ENCODE measurements at regions not wholly inside any gene's neighbourhood (a gene's known extent, or its start where the extent isn't known, plus 50 kb on each side); places are given as distances from the start of the nearest gene placed in this dataset.

DNA sequence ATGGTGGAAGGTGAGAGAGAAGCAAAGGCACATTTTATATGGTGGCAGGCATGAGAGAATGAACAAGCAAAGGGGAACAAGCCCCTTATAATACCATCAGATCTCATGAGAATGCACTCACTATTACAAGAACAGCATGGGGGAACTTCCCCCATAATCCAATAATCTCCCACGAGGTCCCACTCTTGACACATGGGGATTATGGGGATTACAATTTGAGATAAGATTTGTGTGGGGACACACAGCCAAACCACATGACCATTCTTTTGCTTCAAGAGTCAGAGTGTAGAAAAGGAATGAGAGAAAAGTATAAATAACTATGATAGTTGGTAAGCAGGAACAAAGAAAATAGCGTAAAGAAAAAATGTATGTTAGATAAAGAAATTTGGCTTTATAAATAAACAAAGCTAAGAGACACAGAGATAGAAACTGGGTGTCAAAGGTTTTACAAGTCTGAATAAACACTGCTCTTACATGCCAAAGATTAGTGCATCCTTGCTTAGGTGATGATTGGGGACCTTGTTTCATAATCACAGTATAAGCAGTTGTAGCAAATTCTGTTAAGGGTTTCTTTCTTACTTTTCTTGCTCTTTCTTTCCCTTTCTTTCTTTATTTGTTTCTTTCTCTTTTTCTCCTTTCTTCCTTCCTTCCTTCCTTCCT lies 91.9 kb upstream of the PAPPA start:
- Histone ChIP-seq H3K9ac (ENCODE audit: low read length) (no peak overlapping the region), H3K79me2 (ENCODE audit: insufficient read depth, low read length) (no peaks in the 10 kb centered on the region), H3K27me3 (ENCODE audit: low read length) (no peaks in the 10 kb centered on the region), H2AFZ (ENCODE audit: low read depth, low read length, severe bottlenecking) (no peak overlapping the region), H3K36me3 (ENCODE audit: low read length) (no peaks in the 10 kb centered on the region), H3K4me2 (ENCODE audit: low read depth, low read length, poor library complexity, severe bottlenecking) (no peak overlapping the region), H4K20me1 (ENCODE audit: low read depth, low read length) (no peaks in the 10 kb centered on the region), H3K9me3 (ENCODE audit: insufficient read depth, low read length) (no peaks in the 10 kb centered on the region), H3K4me3 (ENCODE audit: insufficient read depth, low read length, poor library complexity, severe bottlenecking) (no peak overlapping the region), H3K27ac (ENCODE audit: low read depth, low read length) (no peak overlapping the region), H3F3A (ENCODE audit: insufficient read depth) (no peaks in the 10 kb centered on the region), H3K9me2 (replicated peaks; ENCODE audit: insufficient read depth, low read length) (no peaks in the 10 kb centered on the region)
- no peak for TF ChIP-seq EZH2phosphoT487 (conservative IDR thresholded peaks at IDR 0.05; ENCODE audit: low read length)

DNA sequence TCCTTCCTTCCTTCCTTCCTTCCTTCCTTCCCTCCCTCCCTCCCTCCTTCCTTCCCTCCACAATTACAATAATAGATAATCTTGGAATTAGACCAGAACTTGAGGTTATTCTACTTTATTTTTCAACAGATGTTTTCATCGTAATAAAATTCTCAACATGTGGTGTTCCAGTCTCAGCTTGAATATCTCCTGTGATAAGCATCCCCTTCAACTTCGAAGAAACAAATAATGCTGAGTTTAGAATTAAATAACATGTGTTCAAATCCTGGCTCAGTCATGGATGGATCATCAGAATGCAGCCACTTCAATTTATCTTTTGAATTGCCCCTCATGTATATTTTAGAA lies 91.4 kb upstream of the PAPPA start:
- Histone ChIP-seq H2AFZ (ENCODE audit: low read depth, low read length, severe bottlenecking) (no peak overlapping the region), H3K36me3 (ENCODE audit: low read length) (no peaks in the 10 kb centered on the region), H3K79me2 (ENCODE audit: insufficient read depth, low read length) (no peaks in the 10 kb centered on the region), H3K9ac (ENCODE audit: low read length) (no peak overlapping the region), H3F3A (ENCODE audit: insufficient read depth) (no peaks in the 10 kb centered on the region), H3K9me3 (ENCODE audit: insufficient read depth, low read length) (no peaks in the 10 kb centered on the region), H3K9me2 (replicated peaks; ENCODE audit: insufficient read depth, low read length) (no peaks in the 10 kb centered on the region), H4K20me1 (ENCODE audit: low read depth, low read length) (no peaks in the 10 kb centered on the region), H3K4me2 (ENCODE audit: low read depth, low read length, poor library complexity, severe bottlenecking) (no peak overlapping the region), H3K4me3 (ENCODE audit: insufficient read depth, low read length, poor library complexity, severe bottlenecking) (no peak overlapping the region), H3K27ac (ENCODE audit: low read depth, low read length) (no peak overlapping the region), H3K27me3 (ENCODE audit: low read length) (no peaks in the 10 kb centered on the region)
- no peak for TF ChIP-seq EZH2phosphoT487 (conservative IDR thresholded peaks at IDR 0.05; ENCODE audit: low read length)
- TF ChIP-seq, protein P1, sequence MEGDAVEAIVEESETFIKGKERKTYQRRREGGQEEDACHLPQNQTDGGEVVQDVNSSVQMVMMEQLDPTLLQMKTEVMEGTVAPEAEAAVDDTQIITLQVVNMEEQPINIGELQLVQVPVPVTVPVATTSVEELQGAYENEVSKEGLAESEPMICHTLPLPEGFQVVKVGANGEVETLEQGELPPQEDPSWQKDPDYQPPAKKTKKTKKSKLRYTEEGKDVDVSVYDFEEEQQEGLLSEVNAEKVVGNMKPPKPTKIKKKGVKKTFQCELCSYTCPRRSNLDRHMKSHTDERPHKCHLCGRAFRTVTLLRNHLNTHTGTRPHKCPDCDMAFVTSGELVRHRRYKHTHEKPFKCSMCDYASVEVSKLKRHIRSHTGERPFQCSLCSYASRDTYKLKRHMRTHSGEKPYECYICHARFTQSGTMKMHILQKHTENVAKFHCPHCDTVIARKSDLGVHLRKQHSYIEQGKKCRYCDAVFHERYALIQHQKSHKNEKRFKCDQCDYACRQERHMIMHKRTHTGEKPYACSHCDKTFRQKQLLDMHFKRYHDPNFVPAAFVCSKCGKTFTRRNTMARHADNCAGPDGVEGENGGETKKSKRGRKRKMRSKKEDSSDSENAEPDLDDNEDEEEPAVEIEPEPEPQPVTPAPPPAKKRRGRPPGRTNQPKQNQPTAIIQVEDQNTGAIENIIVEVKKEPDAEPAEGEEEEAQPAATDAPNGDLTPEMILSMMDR (IDR thresholded peaks at IDR 0.05; ENCODE audit: insufficient read depth, low read length, poor library complexity, severe bottlenecking), result no peak

DNA sequence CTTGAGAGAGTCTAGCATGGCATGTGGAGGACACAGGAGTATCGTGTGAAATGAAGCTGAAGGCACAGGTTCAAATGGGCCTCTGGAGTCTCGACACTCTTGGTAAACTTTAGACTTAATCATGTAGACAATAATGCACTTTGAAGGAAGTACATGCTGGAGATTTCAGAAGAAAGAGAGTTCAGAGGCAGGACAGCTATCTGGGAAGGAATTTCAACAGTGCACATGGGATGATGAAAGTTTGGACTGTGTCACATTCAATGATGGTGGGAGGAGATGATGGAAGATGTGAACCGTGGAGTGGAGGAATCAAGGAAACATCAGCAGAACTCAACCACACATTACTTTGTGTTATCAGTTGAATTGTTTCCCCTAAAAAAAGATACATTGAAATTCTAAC lies 88.6 kb upstream of the PAPPA start:
- Histone ChIP-seq H3K4me2 (ENCODE audit: low read depth, low read length, poor library complexity, severe bottlenecking) (no peak overlapping the region), H3K4me3 (ENCODE audit: insufficient read depth, low read length, poor library complexity, severe bottlenecking) (no peak overlapping the region), H3K9me3 (ENCODE audit: insufficient read depth, low read length) (no peaks in the 10 kb centered on the region), H2AFZ (ENCODE audit: low read depth, low read length, severe bottlenecking) (no peak overlapping the region), H3K9ac (ENCODE audit: low read length) (no peak overlapping the region), H3K27ac (ENCODE audit: low read depth, low read length) (no peak overlapping the region), H3K9me2 (replicated peaks; ENCODE audit: insufficient read depth, low read length) (no peaks in the 10 kb centered on the region), H4K20me1 (ENCODE audit: low read depth, low read length) (no peaks in the 10 kb centered on the region), H3F3A (ENCODE audit: insufficient read depth) (no peaks in the 10 kb centered on the region), H3K27me3 (ENCODE audit: low read length) (no peaks in the 10 kb centered on the region), H3K79me2 (ENCODE audit: insufficient read depth, low read length) (no peaks in the 10 kb centered on the region), H3K36me3 (ENCODE audit: low read length) (no peaks in the 10 kb centered on the region)
- TF ChIP-seq, protein P1 (IDR thresholded peaks at IDR 0.05; ENCODE audit: insufficient read depth, low read length, poor library complexity, severe bottlenecking), result no peak
- no peak for TF ChIP-seq EZH2phosphoT487 (conservative IDR thresholded peaks at IDR 0.05; ENCODE audit: low read length)

DNA sequence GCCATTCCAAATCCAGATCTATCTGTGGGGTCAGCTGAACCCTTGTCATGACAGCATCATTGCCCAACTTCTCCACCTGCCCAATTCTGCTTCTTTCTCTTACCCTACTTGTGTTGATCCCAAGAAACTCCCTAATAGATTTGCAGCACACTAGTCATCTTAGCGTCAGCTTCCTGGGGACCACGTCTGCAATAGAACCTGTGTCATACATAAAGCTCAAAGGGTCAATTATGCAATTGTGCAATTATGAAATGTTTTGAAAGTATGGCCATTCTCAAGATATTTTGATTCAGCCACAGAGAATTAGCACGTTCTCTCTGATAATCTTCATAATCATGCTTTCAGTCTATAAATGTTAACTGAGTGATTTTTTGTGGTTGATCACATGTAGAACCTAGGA lies 87.4 kb upstream of the PAPPA start:
- H3K9ac ChIP-seq (ENCODE audit: low read length), result no peak overlapping the region
- no peak overlapping the region for H3K4me2 ChIP-seq (ENCODE audit: low read depth, low read length, poor library complexity, severe bottlenecking)
- H3K27me3 ChIP-seq (ENCODE audit: low read length), result no peaks in the 10 kb centered on the region

More for the DNA sequence above, 87.4 kb upstream of the PAPPA start:
- H3K9me2 ChIP-seq (replicated peaks; ENCODE audit: insufficient read depth, low read length), result no peaks in the 10 kb centered on the region
- H3F3A ChIP-seq (ENCODE audit: insufficient read depth), result no peaks in the 10 kb centered on the region
- H4K20me1 ChIP-seq (ENCODE audit: low read depth, low read length), result no peaks in the 10 kb centered on the region
- TF ChIP-seq, protein P1 (IDR thresholded peaks at IDR 0.05; ENCODE audit: insufficient read depth, low read length, poor library complexity, severe bottlenecking), result no peak
- no peak for TF ChIP-seq EZH2phosphoT487 (conservative IDR thresholded peaks at IDR 0.05; ENCODE audit: low read length)
- H3K36me3 ChIP-seq (ENCODE audit: low read length), result no peaks in the 10 kb centered on the region
- H3K27ac ChIP-seq (ENCODE audit: low read depth, low read length), result no peak overlapping the region
- H3K79me2 ChIP-seq (ENCODE audit: insufficient read depth, low read length), result no peaks in the 10 kb centered on the region
- no peak overlapping the region for H2AFZ ChIP-seq (ENCODE audit: low read depth, low read length, severe bottlenecking)
- no peak overlapping the region for H3K4me3 ChIP-seq (ENCODE audit: insufficient read depth, low read length, poor library complexity, severe bottlenecking)
- H3K9me3 ChIP-seq (ENCODE audit: insufficient read depth, low read length), result no peaks in the 10 kb centered on the region
